Heart left ventricle (tissue), 13 donors: ENCODE measurements at regions not wholly inside any gene's neighbourhood (a gene's known extent, or its start where the extent isn't known, plus 50 kb on each side); places are given as distances from the start of the nearest gene placed in this dataset.

ENCODE experiments used
- POLR2A ChIP-seq, 2 donors: fragments of 450-650 bp; IDR thresholded peaks; one replicate each; pipeline ENCODE4 v1.6.1; 2017; ENCODE audit warnings: antibody characterized with exemption in 2 of 2, mild to moderate bottlenecking in 2 of 2, moderate library complexity in 2 of 2
- TF ChIP-seq, protein P1 (sequence below), 12 donors: fragments of 200-600 bp; sonication (generic) in 4 of 12; IDR thresholded peaks; one replicate each; pipeline versions ENCODE4 v1.5.0 to v1.8.0; 2018 to 2022; ENCODE audit warnings: antibody characterized with exemption in 12 of 12, mild to moderate bottlenecking in 5 of 12
- donor health status: ischemic (EF 13 %, LVEDD 7.1; RV severe dilation, severe dysfunction).
- donor health status: DM: no; HTN: yes; CAD: no.
- donor health status: DM: no; HTN: no; CAD: no.
- donor health status: ischemic (EF 25% LVEDD 6.9; RV normal size, moderate dysfunction).
- donor health status: ischemic (EF 25% LVEDD 5.7; RV mildly dilated, moderate dysfunction).
- donor health status: ischemic (EF 35%, LVEDD 5.7; RV mildly dilated, moderate dysfunction).
- donor health status: nonischemic (EF 11% LVEDD 7.7; RV severe dilation, severe dysfunction).
- donor health status: DM: yes; HTN: yes; CAD: no.
- donor health status: PGD.
- donor health status: ischemic (EF 29% LVEDD 5.4; RV normal size, mild dysfunction).
- donor health status: nonischemic (EF 23%, LVEDD 6.1; RV moderate dilation, normal function).

GRCh38 chr6:166007349-166008263, 160.0 kb downstream of the TBXT start:
- TF ChIP-seq, protein P1, sequence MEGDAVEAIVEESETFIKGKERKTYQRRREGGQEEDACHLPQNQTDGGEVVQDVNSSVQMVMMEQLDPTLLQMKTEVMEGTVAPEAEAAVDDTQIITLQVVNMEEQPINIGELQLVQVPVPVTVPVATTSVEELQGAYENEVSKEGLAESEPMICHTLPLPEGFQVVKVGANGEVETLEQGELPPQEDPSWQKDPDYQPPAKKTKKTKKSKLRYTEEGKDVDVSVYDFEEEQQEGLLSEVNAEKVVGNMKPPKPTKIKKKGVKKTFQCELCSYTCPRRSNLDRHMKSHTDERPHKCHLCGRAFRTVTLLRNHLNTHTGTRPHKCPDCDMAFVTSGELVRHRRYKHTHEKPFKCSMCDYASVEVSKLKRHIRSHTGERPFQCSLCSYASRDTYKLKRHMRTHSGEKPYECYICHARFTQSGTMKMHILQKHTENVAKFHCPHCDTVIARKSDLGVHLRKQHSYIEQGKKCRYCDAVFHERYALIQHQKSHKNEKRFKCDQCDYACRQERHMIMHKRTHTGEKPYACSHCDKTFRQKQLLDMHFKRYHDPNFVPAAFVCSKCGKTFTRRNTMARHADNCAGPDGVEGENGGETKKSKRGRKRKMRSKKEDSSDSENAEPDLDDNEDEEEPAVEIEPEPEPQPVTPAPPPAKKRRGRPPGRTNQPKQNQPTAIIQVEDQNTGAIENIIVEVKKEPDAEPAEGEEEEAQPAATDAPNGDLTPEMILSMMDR (IDR thresholded peaks at IDR 0.05): no peak
- TF ChIP-seq POLR2A (IDR thresholded peaks at IDR 0.05): no peak
